Activated CD8-positive, alpha-beta memory T cell treated with anti-CD3 and anti-CD28 coated beads, Interleukin-2, amount 10 ng/mL, durations not matched to agents 7 days and 5 days (primary cell): ENCODE measurements at regions not wholly inside any gene's neighbourhood (a gene's known extent, or its start where the extent isn't known, plus 50 kb on each side); places are given as distances from the start of the nearest gene placed in this dataset.
A peak's percentile ranks its signal among the peaks of the same experiment; 100 is the strongest.

ENCODE experiments used
- ATAC-seq: fragments of 150-1000 bp; cut with Tn5 transposase; one replicate; pipeline ENCODE4 v1.10.0; 2021; ENCODE audit warnings: moderate library complexity
- CTCF ChIA-PET: fragments of 350-600 bp; sonication (Branson Sonifier 250); formaldehyde crosslinking; loops from one replicate; lab custom pipeline; 2021; ENCODE audit warnings: antibody characterized with exemption; lab: Charles Lee
- DNase-seq: peaks from one replicate; pipeline ENCODE4 v3.0.0-alpha.2; 2020
- H3K27ac Mint-ChIP-seq: one replicate; pipeline ENCODE4 v1.8.0; 2021; ENCODE audit warnings: mild to moderate bottlenecking, mixed read lengths
- H3K27me3 Mint-ChIP-seq: one replicate; pipeline ENCODE4 v1.8.0; 2021; ENCODE audit warnings: mixed read lengths
- H3K36me3 Mint-ChIP-seq: one replicate; pipeline ENCODE4 v1.8.0; 2021; ENCODE audit warnings: mild to moderate bottlenecking, mixed read lengths
- H3K4me1 Mint-ChIP-seq: one replicate; pipeline ENCODE4 v1.8.0; 2021; ENCODE audit warnings: mixed read lengths
- H3K4me3 Mint-ChIP-seq: one replicate; pipeline ENCODE4 v1.8.0; 2021; ENCODE audit warnings: mild to moderate bottlenecking, moderate library complexity, mixed read lengths
- H3K9me3 Mint-ChIP-seq: one replicate; pipeline ENCODE4 v1.8.0; 2022; ENCODE audit warnings: low read depth, mixed read lengths

- Mint-ChIP-seq H3K9me3 (no peaks in the 10 kb centered on the region), H3K27me3 (peaks cover 6% of the 10 kb centered on the region), H3K4me3 (no peak overlapping the region), H3K4me1 (no peaks in the 10 kb centered on the region), H3K27ac (no peak overlapping the region), H3K36me3 (no peaks in the 10 kb centered on the region)
- no peak for DNase-seq
- ATAC-seq, result no peak
- CTCF ChIA-PET, result no interaction called here
These were observed 94.2 kb upstream of the NRP1 start for GRCh38 chr10:33428682-33429081.

GRCh38 chr10:33423154-33423529 is 88.7 kb upstream of the NRP1 start:
- CTCF ChIA-PET, result no interaction called here
- H3K36me3 Mint-ChIP-seq, result no peaks in the 10 kb centered on the region
- ATAC-seq, result no peak

GRCh38 chr10:33422471-33423153 is 88.1 kb upstream of the NRP1 start:
- DNase-seq (no peak), ATAC-seq (no peak)
- H3K27me3 Mint-ChIP-seq, result peaks cover 13% of the 10 kb centered on the region
- CTCF ChIA-PET, result no interaction called here
- no peaks in the 10 kb centered on the region for H3K36me3 Mint-ChIP-seq
- H3K27ac Mint-ChIP-seq, result no peak overlapping the region
- no peaks in the 10 kb centered on the region for H3K9me3 Mint-ChIP-seq
- H3K4me1 Mint-ChIP-seq, result no peaks in the 10 kb centered on the region
- H3K4me3 Mint-ChIP-seq, result no peak overlapping the region

More at GRCh38 chr10:33423154-33423529, 88.7 kb upstream of the NRP1 start:
- Mint-ChIP-seq H3K27me3 (peaks cover 13% of the 10 kb centered on the region), H3K4me3 (no peak overlapping the region), H3K27ac (no peak overlapping the region), H3K9me3 (no peaks in the 10 kb centered on the region), H3K4me1 (no peaks in the 10 kb centered on the region)
- DNase-seq, result no peak

- H3K27me3 Mint-ChIP-seq, result peaks cover 11% of the 10 kb centered on the region
- H3K4me3 Mint-ChIP-seq, result no peak overlapping the region
- ATAC-seq (no peak), DNase-seq (no peak)
- H3K9me3 Mint-ChIP-seq, result no peaks in the 10 kb centered on the region
- no peaks in the 10 kb centered on the region for H3K4me1 Mint-ChIP-seq
- CTCF ChIA-PET, result no interaction called here
- H3K36me3 Mint-ChIP-seq, result no peaks in the 10 kb centered on the region
- no peak overlapping the region for H3K27ac Mint-ChIP-seq
These were observed 87.5 kb upstream of the NRP1 start for GRCh38 chr10:33421789-33422462.

- Mint-ChIP-seq H3K36me3 (no peaks in the 10 kb centered on the region), H3K4me1 (no peaks in the 10 kb centered on the region), H3K27me3 (peaks cover 17% of the 10 kb centered on the region), H3K27ac (no peak overlapping the region), H3K4me3 (no peak overlapping the region), H3K9me3 (no peaks in the 10 kb centered on the region)
- no peak for DNase-seq
- CTCF ChIA-PET, result no interaction called here
- ATAC-seq, result no peak
These were observed 84.8 kb upstream of the NRP1 start for GRCh38 chr10:33419311-33419710.

GRCh38 chr10:33418301-33418700 is 83.8 kb upstream of the NRP1 start:
- no peak overlapping the region for H3K4me3 Mint-ChIP-seq
- DNase-seq (no peak), ATAC-seq (no peak)
- no peaks in the 10 kb centered on the region for H3K36me3 Mint-ChIP-seq
- H3K9me3 Mint-ChIP-seq, result no peaks in the 10 kb centered on the region
- no peaks in the 10 kb centered on the region for H3K4me1 Mint-ChIP-seq
- peaks cover 21% of the 10 kb centered on the region for H3K27me3 Mint-ChIP-seq
- CTCF ChIA-PET, result no interaction called here
- H3K27ac Mint-ChIP-seq, result no peak overlapping the region

- no peaks in the 10 kb centered on the region for H3K36me3 Mint-ChIP-seq
- DNase-seq, result no peak
- CTCF ChIA-PET, result no interaction called here
- no peaks in the 10 kb centered on the region for H3K9me3 Mint-ChIP-seq
- no peak overlapping the region for H3K27ac Mint-ChIP-seq
- no peak for ATAC-seq
- no peaks in the 10 kb centered on the region for H3K4me1 Mint-ChIP-seq
- peaks cover 29% of the 10 kb centered on the region for H3K27me3 Mint-ChIP-seq
- no peak overlapping the region for H3K4me3 Mint-ChIP-seq
These were observed 82.2 kb upstream of the NRP1 start for GRCh38 chr10:33416691-33417090.

- Mint-ChIP-seq H3K27me3 (peaks cover 29% of the 10 kb centered on the region), H3K27ac (no peak overlapping the region), H3K4me3 (no peak overlapping the region), H3K9me3 (no peaks in the 10 kb centered on the region), H3K4me1 (no peaks in the 10 kb centered on the region), H3K36me3 (no peaks in the 10 kb centered on the region)
- no peak for DNase-seq
- CTCF ChIA-PET, result no interaction called here
- no peak for ATAC-seq
These were observed 81.7 kb upstream of the NRP1 start for GRCh38 chr10:33416209-33416608.

- CTCF ChIA-PET, result no interaction called here
- Mint-ChIP-seq H3K36me3 (no peaks in the 10 kb centered on the region), H3K4me1 (no peaks in the 10 kb centered on the region), H3K27me3 (peaks cover 29% of the 10 kb centered on the region), H3K27ac (no peak overlapping the region), H3K9me3 (no peaks in the 10 kb centered on the region), H3K4me3 (no peak overlapping the region)
- DNase-seq (no peak), ATAC-seq (no peak)
These were observed 80.4 kb upstream of the NRP1 start for GRCh38 chr10:33414841-33415240.

GRCh38 chr10:33412653-33413361 is 78.3 kb upstream of the NRP1 start:
- no peak overlapping the region for H3K27ac Mint-ChIP-seq
- H3K27me3 Mint-ChIP-seq, result peaks cover 24% of the 10 kb centered on the region
- H3K9me3 Mint-ChIP-seq, result no peaks in the 10 kb centered on the region
- H3K36me3 Mint-ChIP-seq, result no peaks in the 10 kb centered on the region
- no peaks in the 10 kb centered on the region for H3K4me1 Mint-ChIP-seq
- CTCF ChIA-PET, result no interaction called here
- no peak overlapping the region for H3K4me3 Mint-ChIP-seq
- DNase-seq (no peak), ATAC-seq (no peak)

GRCh38 chr10:33412241-33412640 is 77.8 kb upstream of the NRP1 start:
- Mint-ChIP-seq H3K27me3 (peaks cover 25% of the 10 kb centered on the region), H3K4me1 (no peaks in the 10 kb centered on the region), H3K9me3 (no peaks in the 10 kb centered on the region), H3K36me3 (no peaks in the 10 kb centered on the region), H3K27ac (peak overlapping the region; percentile 35), H3K4me3 (no peak overlapping the region)
- DNase-seq (no peak), ATAC-seq (no peak)
- CTCF ChIA-PET, result no interaction called here

GRCh38 chr10:33410860-33411234 is 76.4 kb upstream of the NRP1 start:
- no peak for ATAC-seq
- H3K4me3 Mint-ChIP-seq, result no peak overlapping the region
- H3K4me1 Mint-ChIP-seq, result no peaks in the 10 kb centered on the region
- peaks cover 29% of the 10 kb centered on the region for H3K27me3 Mint-ChIP-seq
- H3K27ac Mint-ChIP-seq, result no peak overlapping the region
- no peak for DNase-seq
- CTCF ChIA-PET, result no interaction called here
- peaks cover 2% of the 10 kb centered on the region for H3K9me3 Mint-ChIP-seq
- no peaks in the 10 kb centered on the region for H3K36me3 Mint-ChIP-seq

GRCh38 chr10:33410096-33410859 is 75.8 kb upstream of the NRP1 start:
- H3K36me3 Mint-ChIP-seq, result no peaks in the 10 kb centered on the region
- H3K4me1 Mint-ChIP-seq, result no peaks in the 10 kb centered on the region
- DNase-seq (no peak), ATAC-seq (no peak)
- no peak overlapping the region for H3K27ac Mint-ChIP-seq
- H3K27me3 Mint-ChIP-seq, result peaks cover 28% of the 10 kb centered on the region
- CTCF ChIA-PET, result interaction anchor here (0.7 kb wide), 1 partner anchor 32 kb away, joined by 3 read pairs; no protein-coding TSS in a partner anchor
- H3K4me3 Mint-ChIP-seq, result no peak overlapping the region
- peaks cover 2% of the 10 kb centered on the region for H3K9me3 Mint-ChIP-seq
